DOHH2 (cell line): ENCODE measurements at regions not wholly inside any gene's neighbourhood (a gene's known extent, or its start where the extent isn't known, plus 50 kb on each side); places are given as distances from the start of the nearest gene placed in this dataset.
A peak's percentile ranks its signal among the peaks of the same experiment; 100 is the strongest.
"Not testable (repeated sequence)": the region's sequence is repeated elsewhere in the genome, so short reads cannot be mapped to it uniquely, and the experiment has no call there.

Experiments
- H3F3A ChIP-seq: fragments of 200-600 bp; sonication (generic), shearing (Covaris generic); 2 replicates; pipeline ENCODE4 v1.6.0; 2016; ENCODE audit warnings: antibody characterized with exemption, mild to moderate bottlenecking; ENCODE audit not compliant: control insufficient read depth, insufficient read depth
- H3K27ac ChIP-seq: fragments of 200-600 bp; sonication (generic); 2 replicates; pipeline ENCODE4 v1.5.1; 2014; ENCODE audit warnings: low read depth, mild to moderate bottlenecking, low read length, moderate library complexity
- H3K27me3 ChIP-seq: fragments of 200-600 bp; sonication (generic); 2 replicates; pipeline ENCODE4 v1.6.1; 2014; ENCODE audit warnings: mild to moderate bottlenecking, low read length, mixed read lengths; ENCODE audit not compliant: control insufficient read depth
- H3K36me3 ChIP-seq: fragments of 200-600 bp; sonication (generic); 2 replicates; pipeline ENCODE4 v1.6.1; 2014; ENCODE audit warnings: mild to moderate bottlenecking, low read length, moderate library complexity, mixed read lengths; ENCODE audit not compliant: control insufficient read depth
- H3K4me1 ChIP-seq: fragments of 200-600 bp; sonication (generic); 2 replicates; pipeline ENCODE4 v1.6.1; 2014; ENCODE audit warnings: mild to moderate bottlenecking, low read length, mixed read lengths; ENCODE audit not compliant: control insufficient read depth
- H3K4me2 ChIP-seq: fragments of 200-600 bp; sonication (generic); 2 replicates; pipeline ENCODE4 v1.6.0; 2014; ENCODE audit warnings: mild to moderate bottlenecking, low read length, moderate library complexity
- H3K4me3 ChIP-seq: fragments of 200-600 bp; sonication (generic); 2 replicates; pipeline ENCODE4 v1.5.1; 2014; ENCODE audit warnings: mild to moderate bottlenecking, low read length, mixed read lengths
- H3K79me2 ChIP-seq: fragments of 200-600 bp; sonication (generic); 2 replicates; pipeline ENCODE4 v1.6.1; 2014; ENCODE audit warnings: mild to moderate bottlenecking, low read length, mixed read lengths; ENCODE audit not compliant: control insufficient read depth
- H3K9me2 ChIP-seq: fragments of 200-600 bp; sonication (generic); replicated peaks from 2 replicates; pipeline ENCODE4 v1.6.1; 2014; ENCODE audit warnings: mild to moderate bottlenecking, low read length, mixed read lengths; ENCODE audit not compliant: control insufficient read depth
- H3K9me3 ChIP-seq: fragments of 200-600 bp; sonication (generic); 2 replicates; pipeline ENCODE4 v1.6.1; 2014; ENCODE audit warnings: antibody characterized with exemption, low read length, mixed read lengths; ENCODE audit not compliant: control insufficient read depth, insufficient read depth
- H4K20me1 ChIP-seq: fragments of 200-600 bp; sonication (generic); 2 replicates; pipeline ENCODE4 v1.6.0; 2014; ENCODE audit warnings: low read depth, mild to moderate bottlenecking, antibody characterized with exemption, low read length, moderate library complexity; ENCODE audit not compliant: control insufficient read depth, insufficient read depth
- CTCF ChIP-seq: fragments of 200-600 bp; sonication (generic); IDR thresholded peaks from one replicate; pipeline ENCODE4 v1.5.1; 2014; ENCODE audit warnings: antibody characterized with exemption, mild to moderate bottlenecking, low read depth, low read length; ENCODE audit not compliant: poor library complexity, severe bottlenecking
- EZH2phosphoT487 ChIP-seq: fragments of 200-600 bp; sonication (generic); IDR thresholded peaks from 2 replicates; pipeline ENCODE4 v1.6.1; 2017; ENCODE audit warnings: borderline replicate concordance, mild to moderate bottlenecking, antibody characterized with exemption, low read length, moderate library complexity, mixed read lengths

GRCh38 chr13:30545320-30545719, 72.4 kb upstream of the USPL1 start:
- Histone ChIP-seq H3K4me2 (no peak overlapping the region), H4K20me1 (no peaks in the 10 kb centered on the region), H3K27ac (no peak overlapping the region), H3K4me3 (no peak overlapping the region), H3F3A (no peaks in the 10 kb centered on the region), H3K9me2 (no peaks in the 10 kb centered on the region), H3K9me3 (no peaks in the 10 kb centered on the region), H3K36me3 (no peaks in the 10 kb centered on the region), H3K79me2 (no peaks in the 10 kb centered on the region), H3K27me3 (no peaks in the 10 kb centered on the region), H3K4me1 (peaks cover 13% of the 10 kb centered on the region)
- no peak for TF ChIP-seq EZH2phosphoT487
- TF ChIP-seq CTCF = no peak

- H3K36me3 ChIP-seq = not testable (repeated sequence)
Observed at GRCh38 chr13:30548046-30548445, 69.7 kb upstream of the USPL1 start.

GRCh38 chr13:30551189-30551588, 66.5 kb upstream of the USPL1 start:
- no peaks in the 10 kb centered on the region for H3F3A ChIP-seq
- no peaks in the 10 kb centered on the region for H3K27me3 ChIP-seq
- H3K9me3 ChIP-seq = no peaks in the 10 kb centered on the region
- H3K4me1 ChIP-seq = peaks cover 22% of the 10 kb centered on the region
- no peaks in the 10 kb centered on the region for H3K36me3 ChIP-seq
- no peak overlapping the region for H3K27ac ChIP-seq
- no peak overlapping the region for H3K4me2 ChIP-seq
- H3K79me2 ChIP-seq = no peaks in the 10 kb centered on the region
- H3K9me2 ChIP-seq = no peaks in the 10 kb centered on the region
- H3K4me3 ChIP-seq = no peak overlapping the region
- TF ChIP-seq EZH2phosphoT487 (no peak), CTCF (peak; percentile 62)
- H4K20me1 ChIP-seq = no peaks in the 10 kb centered on the region

More at GRCh38 chr13:30548046-30548445, 69.7 kb upstream of the USPL1 start:
- H3F3A ChIP-seq, H3K9me2 ChIP-seq, H4K20me1 ChIP-seq, H3K9me3 ChIP-seq, H3K79me2 ChIP-seq, H3K4me3 ChIP-seq, H3K27me3 ChIP-seq, H3K27ac ChIP-seq: not testable (repeated sequence)
- Histone ChIP-seq H3K4me1 (peaks cover 22% of the 10 kb centered on the region), H3K4me2 (peak overlapping the region; percentile 7; the same call in 1 of the 2 replicates)

- no peaks in the 10 kb centered on the region for H3F3A ChIP-seq
- H3K9me2 ChIP-seq = no peaks in the 10 kb centered on the region
- no peaks in the 10 kb centered on the region for H3K36me3 ChIP-seq
- H3K27ac ChIP-seq = no peak overlapping the region
- no peaks in the 10 kb centered on the region for H3K27me3 ChIP-seq
- H3K4me2 ChIP-seq = no peak overlapping the region
- no peaks in the 10 kb centered on the region for H3K9me3 ChIP-seq
- H3K4me3 ChIP-seq = no peak overlapping the region
- H4K20me1 ChIP-seq = no peaks in the 10 kb centered on the region
- no peaks in the 10 kb centered on the region for H3K79me2 ChIP-seq
- TF ChIP-seq CTCF (no peak), EZH2phosphoT487 (no peak)
- H3K4me1 ChIP-seq = peaks cover 18% of the 10 kb centered on the region
Observed at GRCh38 chr13:30552567-30552966, 65.2 kb upstream of the USPL1 start.
